OCI-LY7 (cell line): ENCODE measurements at regions not wholly inside any gene's neighbourhood (a gene's known extent, or its start where the extent isn't known, plus 50 kb on each side); places are given as distances from the start of the nearest gene placed in this dataset.

Experiments used
- EZH2phosphoT487 ChIP-seq: fragments of 200-600 bp; sonication (generic); IDR thresholded peaks from 2 replicates; pipeline ENCODE4 v1.6.1; 2018; ENCODE audit warnings: low read depth, borderline replicate concordance, mild to moderate bottlenecking, mixed run types, antibody characterized with exemption, low read length, moderate library complexity, mixed read lengths
- TF ChIP-seq, protein P1 (sequence below): fragments of 200-600 bp; sonication (generic); conservative IDR thresholded peaks from 2 replicates; pipeline ENCODE4 v1.5.1; 2014; ENCODE audit warnings: mild to moderate bottlenecking, antibody characterized with exemption, low read length, moderate library complexity, mixed read lengths

DNA sequence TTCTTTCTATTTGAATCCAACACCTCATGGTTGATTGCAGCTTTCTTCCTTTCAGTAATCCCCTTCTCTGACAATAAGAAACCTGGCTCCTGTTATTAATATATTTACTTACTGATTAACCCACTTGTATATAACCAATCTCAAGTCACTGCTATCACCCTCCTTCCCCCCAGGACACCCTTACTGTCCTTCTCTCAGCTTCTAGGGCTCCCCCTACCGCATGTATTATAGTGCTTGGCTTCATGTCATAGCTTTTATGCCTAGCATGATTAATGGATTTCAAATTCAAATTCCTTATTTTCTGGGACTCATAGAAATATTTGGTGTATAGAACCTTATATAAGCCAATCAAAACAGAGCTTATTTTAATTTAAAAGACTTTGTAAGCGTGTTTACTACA, 75.7 kb upstream of the BNIP2 start:
- TF ChIP-seq, protein P1, sequence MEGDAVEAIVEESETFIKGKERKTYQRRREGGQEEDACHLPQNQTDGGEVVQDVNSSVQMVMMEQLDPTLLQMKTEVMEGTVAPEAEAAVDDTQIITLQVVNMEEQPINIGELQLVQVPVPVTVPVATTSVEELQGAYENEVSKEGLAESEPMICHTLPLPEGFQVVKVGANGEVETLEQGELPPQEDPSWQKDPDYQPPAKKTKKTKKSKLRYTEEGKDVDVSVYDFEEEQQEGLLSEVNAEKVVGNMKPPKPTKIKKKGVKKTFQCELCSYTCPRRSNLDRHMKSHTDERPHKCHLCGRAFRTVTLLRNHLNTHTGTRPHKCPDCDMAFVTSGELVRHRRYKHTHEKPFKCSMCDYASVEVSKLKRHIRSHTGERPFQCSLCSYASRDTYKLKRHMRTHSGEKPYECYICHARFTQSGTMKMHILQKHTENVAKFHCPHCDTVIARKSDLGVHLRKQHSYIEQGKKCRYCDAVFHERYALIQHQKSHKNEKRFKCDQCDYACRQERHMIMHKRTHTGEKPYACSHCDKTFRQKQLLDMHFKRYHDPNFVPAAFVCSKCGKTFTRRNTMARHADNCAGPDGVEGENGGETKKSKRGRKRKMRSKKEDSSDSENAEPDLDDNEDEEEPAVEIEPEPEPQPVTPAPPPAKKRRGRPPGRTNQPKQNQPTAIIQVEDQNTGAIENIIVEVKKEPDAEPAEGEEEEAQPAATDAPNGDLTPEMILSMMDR, result peak; percentile 51
- TF ChIP-seq EZH2phosphoT487, result no peak
